ENCODE measurements at regions not wholly inside any gene's neighbourhood (a gene's known extent, or its start where the extent isn't known, plus 50 kb on each side); places are given as distances from the start of the nearest gene placed in this dataset.
"Not testable (repeated sequence)": the region's sequence is repeated elsewhere in the genome, so short reads cannot be mapped to it uniquely, and the experiment has no call there.

- no peak for DNase-seq
Measured at GRCh38 chrX:3550871-3551270, 162.6 kb downstream of the PRKX start.

GRCh38 chrX:3550160-3550751 is 163.2 kb downstream of the PRKX start:
- peak; percentile 40 for DNase-seq

- peak; percentile 21 for DNase-seq
Measured at GRCh38 chrX:3549411-3549911, 164.0 kb downstream of the PRKX start.

GRCh38 chrX:3548765-3549391 is 164.6 kb downstream of the PRKX start:
- peak; percentile 19 for DNase-seq

GRCh38 chrX:3545901-3546300 is 167.5 kb downstream of the PRKX start:
- DNase-seq, result no peak

GRCh38 chrX:3541336-3541735 is 172.1 kb downstream of the PRKX start:
- no peak for DNase-seq

- DNase-seq, result no peak
Measured at GRCh38 chrX:3540105-3540504, 173.3 kb downstream of the PRKX start.

GRCh38 chrX:3532581-3533085 is 180.8 kb downstream of the PRKX start:
- DNase-seq, result no peak

- not testable (repeated sequence) for DNase-seq
Measured at GRCh38 chrX:3531435-3531834, 182.0 kb downstream of the PRKX start.

- no peak for DNase-seq
Measured at GRCh38 chrX:3529466-3530010, 183.1 kb upstream of the MXRA5 start.

- no peak for DNase-seq
Measured at GRCh38 chrX:3527811-3528210, 181.4 kb upstream of the MXRA5 start.

- DNase-seq, result no peak
Measured at GRCh38 chrX:3527166-3527565, 180.7 kb upstream of the MXRA5 start.

- no peak for DNase-seq
Measured at GRCh38 chrX:3526731-3527130, 180.3 kb upstream of the MXRA5 start.

GRCh38 chrX:3526071-3526470 is 179.6 kb upstream of the MXRA5 start:
- no peak for DNase-seq

- no peak for DNase-seq
Measured at GRCh38 chrX:3522101-3522650, 175.7 kb upstream of the MXRA5 start.

- DNase-seq, result no peak
Measured at GRCh38 chrX:3521396-3521795, 174.9 kb upstream of the MXRA5 start.

GRCh38 chrX:3520982-3521381 is 174.5 kb upstream of the MXRA5 start:
- no peak for DNase-seq

GRCh38 chrX:3520458-3520857 is 174.0 kb upstream of the MXRA5 start:
- no peak for DNase-seq

- DNase-seq, result not testable (repeated sequence)
Measured at GRCh38 chrX:3519384-3519783, 172.9 kb upstream of the MXRA5 start.

GRCh38 chrX:3518870-3519269 is 172.4 kb upstream of the MXRA5 start:
- DNase-seq, result no peak

GRCh38 chrX:3516051-3516541 is 169.6 kb upstream of the MXRA5 start:
- DNase-seq, result no peak

GRCh38 chrX:3514996-3515395 is 168.5 kb upstream of the MXRA5 start:
- DNase-seq, result no peak

GRCh38 chrX:3512150-3512549 is 165.7 kb upstream of the MXRA5 start:
- not testable (repeated sequence) for DNase-seq

GRCh38 chrX:3509934-3510333 is 163.5 kb upstream of the MXRA5 start:
- DNase-seq, result no peak

Measured in suppressor macrophage treated with lipopolysaccharide for 4 hours (primary cell).